ENCODE measurements at regions not wholly inside any gene's neighbourhood (a gene's known extent, or its start where the extent isn't known, plus 50 kb on each side); places are given as distances from the start of the nearest gene placed in this dataset.

DNA sequence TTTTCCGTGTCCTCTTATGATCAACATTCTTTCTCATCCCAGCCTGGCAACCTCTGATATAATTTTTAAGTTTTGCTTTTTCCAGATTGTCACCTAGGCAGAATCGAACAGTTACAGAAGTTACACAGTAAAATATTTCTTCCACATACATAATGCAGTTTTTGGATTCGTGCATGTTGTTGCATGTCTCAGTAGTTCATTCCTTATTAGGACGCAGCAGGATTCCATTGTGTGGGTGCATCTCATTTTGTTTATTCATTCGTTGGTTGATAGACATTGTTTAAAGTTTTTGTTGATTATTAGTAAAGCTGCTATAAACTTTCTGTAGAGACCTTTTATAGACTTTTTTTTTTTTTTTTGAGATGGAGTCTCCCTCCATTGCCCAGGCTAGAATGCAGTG lies 284.3 kb upstream of the FERMT1 start:
- TF ChIP-seq, protein P1, sequence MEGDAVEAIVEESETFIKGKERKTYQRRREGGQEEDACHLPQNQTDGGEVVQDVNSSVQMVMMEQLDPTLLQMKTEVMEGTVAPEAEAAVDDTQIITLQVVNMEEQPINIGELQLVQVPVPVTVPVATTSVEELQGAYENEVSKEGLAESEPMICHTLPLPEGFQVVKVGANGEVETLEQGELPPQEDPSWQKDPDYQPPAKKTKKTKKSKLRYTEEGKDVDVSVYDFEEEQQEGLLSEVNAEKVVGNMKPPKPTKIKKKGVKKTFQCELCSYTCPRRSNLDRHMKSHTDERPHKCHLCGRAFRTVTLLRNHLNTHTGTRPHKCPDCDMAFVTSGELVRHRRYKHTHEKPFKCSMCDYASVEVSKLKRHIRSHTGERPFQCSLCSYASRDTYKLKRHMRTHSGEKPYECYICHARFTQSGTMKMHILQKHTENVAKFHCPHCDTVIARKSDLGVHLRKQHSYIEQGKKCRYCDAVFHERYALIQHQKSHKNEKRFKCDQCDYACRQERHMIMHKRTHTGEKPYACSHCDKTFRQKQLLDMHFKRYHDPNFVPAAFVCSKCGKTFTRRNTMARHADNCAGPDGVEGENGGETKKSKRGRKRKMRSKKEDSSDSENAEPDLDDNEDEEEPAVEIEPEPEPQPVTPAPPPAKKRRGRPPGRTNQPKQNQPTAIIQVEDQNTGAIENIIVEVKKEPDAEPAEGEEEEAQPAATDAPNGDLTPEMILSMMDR (IDR thresholded peaks at IDR 0.05; ENCODE audit: low read depth, low read length) = no peak
- no peak for TF ChIP-seq EZH2phosphoT487 (IDR thresholded peaks at IDR 0.05; ENCODE audit: low read depth)
